CD4-positive, alpha-beta T cell treated with Interleukin-17A for 4 hours (primary cell): ENCODE measurements at regions not wholly inside any gene's neighbourhood (a gene's known extent, or its start where the extent isn't known, plus 50 kb on each side); places are given as distances from the start of the nearest gene placed in this dataset.

Experiments used
- DNase-seq: peaks from one replicate; pipeline ENCODE4 v3.0.0-alpha.2; 2020; ENCODE audit warnings: mixed read lengths

DNA sequence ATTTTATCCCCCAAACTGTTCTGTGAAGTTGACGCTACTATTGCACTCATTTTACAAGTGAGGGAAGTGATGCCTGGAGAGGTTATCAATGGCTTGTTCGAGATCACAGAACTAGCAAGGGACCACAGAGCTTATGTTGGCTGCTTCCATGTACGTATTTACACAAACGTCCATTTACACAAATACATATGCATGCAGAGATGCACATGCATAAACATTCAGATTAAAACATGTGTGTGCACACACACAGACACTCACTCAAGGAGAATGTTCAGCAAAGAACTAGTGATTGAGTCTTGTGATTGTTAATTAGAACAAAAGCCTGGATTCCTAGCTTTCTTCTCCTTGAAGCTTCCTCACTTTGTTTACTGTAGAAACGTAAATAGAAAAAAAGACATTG is 321.5 kb upstream of the CHD6 start:
- DNase-seq: no peak

DNA sequence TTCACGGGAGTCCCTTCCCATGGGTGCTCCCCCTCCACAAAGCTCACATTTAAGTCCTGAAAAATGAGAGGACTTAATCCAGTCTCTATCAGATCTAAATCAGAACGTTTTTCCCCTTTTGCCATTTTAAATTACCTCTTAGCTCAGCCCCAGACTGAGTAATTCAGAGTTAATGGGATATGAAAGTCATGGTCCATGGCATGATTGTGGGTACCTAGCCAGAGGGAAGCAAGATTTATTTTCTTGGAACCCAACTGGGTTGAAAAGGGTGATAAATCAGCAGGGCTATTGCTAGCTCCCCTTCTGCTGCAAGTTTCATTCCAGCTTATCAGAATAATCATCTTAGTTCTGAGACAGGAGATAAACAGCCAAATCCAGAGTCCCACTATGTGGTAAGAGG is 320.2 kb upstream of the CHD6 start:
- DNase-seq: no peak

DNA sequence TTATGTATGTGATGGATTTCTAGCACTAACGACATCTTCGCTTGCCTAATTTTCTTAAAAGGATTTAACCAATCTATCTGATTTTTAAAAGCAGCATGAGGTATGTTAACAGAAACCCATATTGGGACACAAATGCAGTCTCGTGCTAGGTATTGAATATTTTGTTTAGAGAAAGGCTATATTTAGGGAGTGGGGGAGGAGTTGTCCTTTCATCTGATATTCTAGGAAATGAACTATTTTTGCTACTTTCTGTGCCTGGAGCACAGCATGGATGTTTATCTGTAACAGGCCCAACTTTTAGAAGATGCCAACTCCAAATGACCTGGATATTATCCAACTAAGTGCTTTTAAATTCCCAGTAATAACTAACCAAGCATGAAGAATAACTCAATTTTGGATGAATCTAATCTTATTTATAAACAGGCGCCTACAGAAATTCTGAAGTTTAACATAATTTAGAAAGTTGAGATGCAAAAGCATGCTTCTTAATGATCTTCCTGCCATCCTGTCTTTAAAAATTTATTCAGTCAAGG is 317.1 kb upstream of the CHD6 start:
- no peak for DNase-seq

DNA sequence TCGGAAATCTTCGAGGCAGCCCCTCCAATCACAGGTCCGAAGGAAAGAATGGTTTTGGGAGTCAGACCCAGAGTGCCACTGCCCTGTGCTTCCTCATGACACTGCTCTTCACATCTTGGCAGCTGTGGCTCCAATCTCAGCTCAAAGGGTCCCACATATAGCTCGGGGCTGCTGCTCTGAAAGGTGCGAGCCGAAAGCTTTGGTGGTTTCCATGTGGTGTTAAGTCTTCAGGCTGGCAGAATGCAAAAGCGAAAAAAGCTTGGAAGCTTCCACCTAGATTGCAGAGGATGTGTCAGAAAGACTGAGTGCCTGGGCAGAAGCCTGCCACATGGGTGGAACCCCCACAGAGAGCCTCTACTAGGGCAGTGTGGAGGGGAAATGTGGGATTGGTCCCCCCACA is 314.3 kb upstream of the CHD6 start:
- no peak for DNase-seq

DNA sequence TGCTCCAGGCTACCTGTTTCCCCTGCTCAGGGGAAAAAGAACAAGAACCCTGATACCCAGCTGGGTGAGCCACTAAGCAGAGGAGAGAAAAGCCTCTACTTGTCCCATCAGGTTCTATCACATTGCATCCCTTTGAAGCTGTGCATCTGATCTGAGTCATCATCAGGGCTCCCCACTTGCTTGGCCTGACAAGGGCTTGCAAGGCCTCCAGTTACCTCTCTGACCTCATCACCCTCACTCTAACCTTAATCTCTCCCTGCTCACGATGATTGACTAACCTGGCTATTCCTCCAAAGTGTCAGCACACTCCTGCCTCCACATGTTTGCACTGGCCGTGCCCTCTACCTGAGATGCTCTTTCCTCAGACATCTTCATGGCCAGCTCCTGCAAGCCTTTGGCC is 309.5 kb upstream of the CHD6 start:
- DNase-seq: no peak

DNA sequence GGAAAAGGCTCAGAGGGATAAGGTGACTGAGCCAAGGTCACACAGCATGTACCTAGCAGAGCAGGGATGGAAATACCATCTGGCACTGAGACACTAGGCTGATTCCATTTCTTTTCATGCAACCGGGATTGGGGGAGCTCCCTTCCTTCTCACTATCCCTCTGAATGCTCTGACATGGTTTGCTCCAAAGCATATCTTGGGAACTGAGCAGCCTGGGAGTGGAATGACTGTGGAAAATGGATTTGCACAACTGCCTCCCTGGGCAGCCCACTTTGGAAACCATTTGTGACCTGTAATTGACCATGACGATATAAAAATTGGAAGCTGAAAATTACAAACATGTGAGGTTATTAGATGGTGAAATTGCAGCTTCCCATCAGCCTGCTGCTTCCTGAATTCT is 309.0 kb upstream of the CHD6 start:
- no peak for DNase-seq

DNA sequence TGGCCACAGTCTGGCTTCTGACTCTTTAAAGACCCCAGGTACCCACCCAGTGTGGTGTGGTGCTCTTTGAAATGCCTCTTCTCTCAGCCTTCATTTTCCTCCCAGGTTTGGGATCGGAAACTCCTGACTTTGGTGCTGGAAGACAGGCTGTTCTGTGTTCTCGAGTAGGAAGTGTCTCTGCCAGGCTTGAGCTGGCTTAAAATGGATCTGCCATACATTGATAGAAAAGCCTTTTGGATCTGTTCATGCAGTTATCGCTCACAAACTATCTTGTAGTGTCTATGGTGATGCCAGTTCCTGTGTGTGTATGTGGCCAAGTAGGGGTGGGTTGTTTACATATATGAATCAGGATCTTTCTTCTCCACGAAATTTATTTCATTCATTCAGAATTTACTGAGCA is 307.3 kb upstream of the CHD6 start:
- DNase-seq: no peak

DNA sequence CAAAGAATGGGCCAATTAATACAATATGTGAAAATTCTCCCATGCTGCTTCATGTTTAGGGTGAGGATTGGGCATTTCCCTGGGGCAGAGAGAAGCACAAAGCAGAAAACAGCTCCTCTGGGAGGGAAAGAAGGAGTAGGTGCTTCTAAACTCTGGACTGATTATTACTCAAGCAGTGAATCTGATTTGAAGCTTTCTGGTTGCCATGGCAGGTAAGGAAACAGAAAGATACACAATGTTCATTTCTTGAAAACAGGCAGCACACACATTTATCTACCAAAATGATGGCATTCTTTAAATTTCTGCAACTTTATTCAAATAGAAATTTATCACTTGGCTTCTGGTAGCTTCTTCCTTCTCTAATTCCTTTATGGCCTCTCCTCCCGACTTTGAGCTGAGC is 305.4 kb upstream of the CHD6 start:
- no peak for DNase-seq

DNA sequence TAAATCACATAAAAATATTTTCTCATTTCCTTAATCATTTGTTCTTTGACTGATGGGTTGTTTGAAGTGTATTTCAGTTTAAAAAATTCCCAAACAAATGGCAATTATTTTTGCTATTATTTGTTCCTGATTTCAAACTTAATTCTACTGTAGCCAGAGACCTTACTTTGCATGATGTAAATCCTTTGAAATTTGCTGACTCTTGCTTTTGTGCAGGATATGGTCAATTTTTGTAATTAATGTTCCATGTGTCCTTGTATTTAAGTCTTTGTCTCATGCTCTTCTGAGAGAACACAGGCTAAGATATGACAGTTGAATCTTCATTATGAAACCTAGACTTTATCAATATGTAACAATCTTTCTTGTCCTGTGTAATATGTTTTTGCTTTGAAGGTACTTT is 295.0 kb upstream of the CHD6 start:
- DNase-seq: no peak

DNA sequence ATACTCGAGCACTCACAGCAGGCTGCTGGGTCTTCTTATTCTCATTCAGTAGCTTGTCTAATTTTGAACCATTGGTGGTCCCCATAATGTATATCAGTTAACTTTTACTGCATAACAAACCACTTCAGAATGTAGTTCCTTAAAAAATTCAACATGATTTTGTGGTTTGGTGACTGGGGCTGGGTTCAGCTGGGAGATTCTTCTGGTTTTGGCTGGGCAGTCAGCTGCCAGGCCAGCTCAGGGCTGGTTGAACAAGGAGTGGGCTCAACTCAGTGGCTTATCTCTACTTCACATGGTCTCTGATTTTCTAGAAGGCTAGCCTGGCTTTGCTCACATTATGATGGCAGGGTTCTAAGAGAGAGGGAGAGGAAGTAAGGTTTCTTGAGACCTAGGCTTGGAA is 292.4 kb upstream of the CHD6 start:
- DNase-seq: no peak

DNA sequence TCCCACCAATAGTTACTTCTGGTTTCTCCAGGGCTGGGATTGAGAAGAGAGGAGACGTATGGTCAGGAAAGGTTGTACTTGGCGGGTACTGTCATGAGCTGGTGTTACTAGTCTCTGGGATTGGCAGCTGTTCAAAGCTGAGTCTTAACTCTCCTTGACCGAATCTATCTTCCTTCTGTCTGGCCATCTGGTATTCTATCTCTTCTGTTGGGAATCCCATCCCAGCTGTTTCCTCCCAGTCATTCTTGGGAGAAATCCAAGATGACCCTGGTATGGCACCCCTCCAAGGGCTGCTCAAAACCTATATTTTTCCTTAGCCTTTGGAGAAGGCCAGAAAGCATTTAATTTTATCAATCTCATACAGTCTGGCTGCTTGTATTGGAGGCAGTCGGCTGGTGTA is 287.0 kb upstream of the CHD6 start:
- DNase-seq: no peak

DNA sequence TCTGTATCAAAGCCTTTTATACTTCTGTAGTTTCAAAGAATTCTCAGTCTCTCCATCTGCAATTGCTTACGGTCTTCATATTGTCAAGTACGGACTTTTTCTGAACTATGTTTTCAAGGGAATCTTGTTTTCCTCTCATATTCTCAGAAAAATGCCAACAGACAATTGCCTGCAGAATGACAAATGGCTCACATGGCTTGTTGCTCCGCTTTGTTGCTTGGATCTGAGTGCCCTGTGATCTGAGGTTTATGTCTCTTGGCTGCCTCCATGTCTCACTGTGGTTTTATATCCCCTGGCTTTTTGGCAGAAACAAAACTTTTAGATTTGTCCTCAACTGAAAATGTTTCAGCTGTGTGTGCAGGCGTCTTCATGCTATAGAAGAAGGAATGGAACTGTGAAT is 285.4 kb upstream of the CHD6 start:
- no peak for DNase-seq

DNA sequence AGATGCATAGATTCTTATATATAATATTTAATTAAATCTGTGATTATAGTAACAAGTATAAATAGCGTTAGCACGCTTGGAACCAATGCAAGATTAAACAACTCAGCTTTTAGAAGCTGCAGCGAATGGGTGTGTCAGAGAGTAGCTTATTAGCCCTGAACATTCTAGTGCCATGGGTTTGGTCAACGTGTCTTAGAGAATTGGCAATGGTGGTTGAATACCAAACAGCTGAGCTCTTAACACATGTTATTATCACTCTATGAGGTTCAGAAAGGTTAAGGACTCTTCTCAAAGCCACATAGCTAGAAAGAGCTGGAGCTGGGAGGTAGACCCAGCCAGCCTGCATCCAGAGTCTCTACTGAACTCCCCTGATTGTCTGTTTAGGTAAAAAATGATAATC is 284.2 kb upstream of the CHD6 start:
- DNase-seq: no peak

DNA sequence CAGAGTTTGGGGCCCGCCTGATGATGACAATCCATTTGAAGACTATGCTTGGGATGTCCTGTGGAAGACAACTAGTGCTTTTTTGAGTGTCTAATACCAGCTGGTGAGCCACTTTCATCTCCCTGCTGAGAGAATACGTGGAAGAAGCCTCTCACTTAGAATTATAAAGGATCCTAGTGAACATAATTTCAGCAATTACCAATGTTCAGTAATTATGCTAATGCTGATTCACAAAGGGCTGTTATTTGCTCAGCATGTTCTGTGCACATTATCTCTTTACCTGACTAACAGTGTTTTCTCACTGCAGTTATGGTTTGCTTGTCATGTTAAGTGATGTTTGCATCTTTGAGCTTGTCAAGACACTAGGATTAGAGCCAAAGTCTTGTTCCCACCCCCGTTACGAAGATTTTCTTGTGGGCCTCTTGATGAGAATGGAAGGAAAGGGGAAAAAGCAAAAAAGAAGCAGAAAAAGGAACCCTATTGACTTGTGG is 282.1 kb upstream of the CHD6 start:
- DNase-seq: no peak

DNA sequence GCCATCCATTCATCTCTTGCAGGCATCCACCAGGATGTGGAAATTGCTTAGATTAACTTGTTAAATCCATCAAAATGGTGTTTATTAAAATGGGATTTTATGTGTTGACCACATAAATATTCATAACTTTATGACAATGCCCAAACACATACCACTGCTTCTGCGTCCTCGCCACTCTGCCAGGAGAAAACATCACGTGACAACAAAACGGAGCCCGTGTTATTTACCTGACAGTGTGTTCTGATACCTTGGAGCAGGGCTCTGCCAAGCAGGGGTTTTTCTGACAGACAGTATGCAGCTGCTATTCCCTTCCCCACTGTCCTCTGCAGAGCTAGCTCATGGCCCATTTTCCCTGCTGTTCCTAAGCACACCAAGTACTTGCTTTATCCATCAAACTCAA is 279.5 kb upstream of the CHD6 start:
- no peak for DNase-seq

DNA sequence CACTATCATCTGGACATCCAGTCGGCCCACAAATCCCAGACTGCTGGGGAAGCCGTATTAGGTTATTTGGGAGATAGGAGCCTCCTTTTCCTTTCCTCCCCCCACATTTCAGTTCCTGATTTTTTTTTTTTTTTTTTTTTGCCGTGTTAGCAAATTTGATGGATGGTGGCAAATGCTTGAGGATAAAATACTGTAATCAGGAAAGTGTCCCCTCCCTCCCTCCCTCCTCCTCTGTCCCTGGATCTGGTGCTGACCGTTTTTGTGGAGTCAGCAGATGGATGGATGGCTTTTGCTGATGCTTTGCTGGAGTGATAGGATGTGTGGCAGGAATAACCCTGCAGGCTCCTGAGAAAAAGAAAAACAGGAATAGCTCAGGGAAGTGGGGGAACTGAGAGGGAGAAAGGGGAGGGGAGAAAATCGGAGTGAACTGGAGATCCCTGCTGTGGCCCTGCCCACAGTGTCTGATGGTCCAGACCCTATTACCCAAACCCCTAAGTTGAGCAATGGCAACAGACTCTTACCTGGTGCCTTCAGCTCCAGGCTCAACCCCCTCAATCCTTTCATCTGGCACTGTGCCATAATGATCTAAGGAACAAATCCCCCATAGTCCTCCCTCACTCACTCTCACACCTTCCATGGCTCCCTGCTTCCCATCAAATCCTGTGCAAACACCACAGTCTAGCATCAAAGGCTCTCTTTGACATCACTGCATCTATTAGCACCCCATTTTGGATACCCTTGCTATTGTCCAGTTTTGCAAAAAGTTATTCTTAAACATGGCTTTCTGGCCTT is 277.3 kb upstream of the CHD6 start:
- DNase-seq: no peak

DNA sequence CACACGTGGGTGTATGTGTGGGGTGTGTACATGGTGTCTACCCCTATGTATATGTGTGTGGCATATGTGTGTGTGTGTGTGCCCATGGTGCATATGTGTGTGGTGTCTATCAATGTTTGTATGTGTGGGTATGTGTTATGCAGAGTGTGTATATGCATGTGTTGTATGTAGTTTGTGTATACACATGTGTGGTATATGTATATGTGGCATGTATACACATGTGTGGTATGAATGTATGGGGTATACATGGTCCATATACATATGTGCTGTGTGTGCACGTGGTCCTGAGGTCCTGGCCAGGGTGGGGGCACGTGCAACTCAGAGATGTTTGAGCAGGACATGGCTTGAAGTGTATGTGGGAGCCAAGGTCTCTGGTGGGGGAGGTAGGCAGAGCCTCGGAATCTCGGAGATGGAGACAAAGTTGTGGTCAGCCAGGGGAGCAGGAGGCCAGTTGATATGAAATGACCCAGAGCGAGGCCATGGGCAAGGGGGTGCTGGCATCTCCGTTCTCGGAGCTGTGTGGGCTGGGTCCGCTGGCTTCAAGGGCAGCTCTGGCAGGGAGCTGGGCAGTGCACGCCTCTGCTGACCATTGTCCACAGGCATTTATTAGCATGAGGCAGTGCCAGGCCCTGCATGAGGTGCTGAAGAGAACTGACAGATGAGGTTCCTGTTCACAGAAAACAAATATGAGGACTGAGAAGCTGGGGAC is 276.2 kb upstream of the CHD6 start:
- DNase-seq: no peak

DNA sequence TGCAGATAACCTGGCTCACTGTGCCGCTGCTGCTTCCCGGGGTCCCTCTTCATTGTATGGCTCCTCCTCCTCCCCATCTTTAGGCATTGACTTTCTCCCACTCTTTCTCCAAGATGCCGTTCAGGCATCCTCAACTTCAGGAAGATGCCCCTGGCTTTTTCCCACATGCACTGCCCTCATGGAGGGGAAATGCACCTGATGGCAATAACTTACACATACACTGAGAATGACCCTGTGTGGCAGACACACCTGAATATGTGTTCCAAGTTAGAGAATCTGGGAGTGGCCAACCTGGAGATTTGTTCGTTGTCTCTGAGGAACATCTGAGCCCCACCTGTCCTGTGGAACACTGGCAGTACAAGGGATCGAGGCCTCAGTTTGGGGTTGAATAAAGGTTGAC is 273.9 kb upstream of the CHD6 start:
- DNase-seq: no peak

DNA sequence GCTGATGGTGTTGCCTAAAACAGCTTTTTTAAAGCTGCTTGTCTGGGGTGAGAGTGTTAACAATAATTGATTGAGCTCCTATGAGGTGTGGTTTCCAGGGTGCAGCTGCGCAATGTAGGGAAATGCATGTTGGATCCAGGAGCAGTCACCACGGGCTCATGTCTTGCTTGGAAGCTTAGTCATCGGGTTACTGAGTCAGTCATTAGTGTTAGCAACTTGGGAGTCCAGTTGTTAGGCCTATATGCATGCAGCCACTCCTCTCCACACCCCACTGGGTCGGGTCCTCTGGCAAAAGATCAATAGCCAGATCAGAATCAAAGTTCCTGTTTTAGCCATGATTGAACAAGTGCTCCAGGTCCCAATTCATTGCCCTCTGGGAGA is 271.7 kb upstream of the CHD6 start:
- DNase-seq: no peak

DNA sequence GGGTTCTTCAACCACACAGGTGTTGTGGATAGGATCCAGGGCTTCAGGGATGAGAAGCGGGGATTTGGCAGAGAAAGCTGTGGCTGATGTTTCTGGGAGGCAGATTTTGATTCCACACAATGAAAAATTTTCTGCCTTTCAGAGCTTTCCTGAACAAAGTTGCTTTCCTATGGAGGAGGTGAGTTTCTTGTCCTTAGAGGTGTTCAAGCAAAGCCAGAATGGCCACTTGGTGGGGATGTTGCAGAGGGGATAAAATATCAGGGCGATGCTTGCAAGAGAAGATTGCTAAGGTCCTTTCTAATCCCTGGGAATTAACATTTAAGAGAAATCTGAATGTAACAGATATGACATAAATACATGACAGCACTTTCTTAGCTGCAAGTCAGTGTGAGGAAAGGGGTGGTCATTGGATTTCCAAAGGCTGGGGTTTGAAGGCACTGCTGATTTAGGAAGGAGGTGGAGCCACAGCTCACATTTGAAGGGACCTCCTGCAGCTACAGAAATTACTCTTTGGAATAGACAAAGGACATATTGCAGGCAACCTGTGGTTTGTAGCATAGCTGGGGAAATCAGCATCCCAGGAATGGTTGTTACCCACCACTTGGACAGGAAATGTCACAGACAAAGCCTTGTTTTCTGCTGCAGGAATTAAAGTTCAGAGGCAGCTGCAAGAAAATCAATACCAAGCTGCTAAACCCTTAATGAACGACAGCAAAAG is 271.1 kb upstream of the CHD6 start:
- DNase-seq: no peak

DNA sequence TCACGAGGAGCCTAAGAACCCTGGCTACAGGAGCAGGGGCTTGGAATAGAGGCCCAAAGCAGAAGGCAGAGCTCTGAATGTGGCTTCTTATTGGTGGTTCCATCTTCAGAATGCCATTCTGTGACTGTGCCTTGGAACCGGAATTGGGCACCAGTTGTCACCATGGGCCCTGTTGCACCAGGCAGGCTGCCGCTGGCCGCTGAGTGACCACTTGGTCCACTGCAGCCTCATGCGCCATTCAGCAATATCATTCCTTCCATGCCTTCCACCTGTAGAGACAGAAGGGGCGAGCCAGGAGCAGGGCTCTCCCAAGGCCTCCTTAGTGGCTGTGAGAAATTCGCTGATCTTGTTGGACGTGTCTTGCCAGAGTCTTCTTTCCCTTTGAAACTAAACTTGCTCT is 270.3 kb upstream of the CHD6 start:
- DNase-seq: no peak

DNA sequence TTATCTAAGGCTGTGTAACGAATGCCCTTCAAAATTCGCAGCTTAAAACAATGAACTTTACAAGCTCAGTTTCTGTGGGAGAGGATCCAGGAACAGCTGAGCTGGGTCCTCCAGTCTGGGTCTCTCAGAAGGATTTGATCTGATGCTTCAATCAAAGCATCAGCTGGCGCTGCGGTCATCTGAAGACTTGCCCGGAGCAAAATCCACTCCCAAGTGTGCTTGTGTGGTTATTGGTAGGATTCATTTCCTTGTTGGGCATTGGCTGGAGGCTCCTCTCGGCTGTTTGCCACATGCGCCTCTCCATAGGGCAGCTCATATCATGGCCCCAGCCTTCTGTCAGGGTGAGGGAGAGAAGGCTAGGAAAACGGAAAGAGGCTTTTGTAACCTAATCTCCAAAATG is 269.3 kb upstream of the CHD6 start:
- DNase-seq: no peak

DNA sequence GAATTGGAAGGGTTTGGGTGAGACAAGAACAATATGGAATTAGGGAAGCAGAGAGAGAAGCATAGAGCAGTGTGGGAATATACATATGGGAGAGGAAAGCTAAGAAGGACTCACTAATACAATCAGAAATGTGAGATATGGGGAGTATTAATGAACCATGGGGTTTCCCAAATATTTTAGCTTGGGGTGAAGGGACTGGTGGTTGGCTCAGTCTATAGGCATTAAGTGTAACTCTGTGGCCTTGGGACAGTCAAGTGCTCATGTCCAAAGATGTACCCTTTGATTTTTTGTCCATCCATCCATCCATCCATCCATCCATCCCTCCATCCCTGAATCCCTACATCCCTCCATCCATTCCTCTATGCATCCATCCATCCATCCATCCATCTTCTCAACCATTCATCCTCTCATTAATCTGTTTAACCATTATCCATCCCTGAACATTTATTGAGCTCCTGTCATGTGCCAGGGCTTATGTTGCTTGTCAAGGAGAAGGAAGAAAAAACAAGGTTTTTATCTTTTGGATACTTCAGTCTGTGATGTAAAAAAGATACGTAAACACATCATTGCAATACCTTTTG is 263.4 kb upstream of the CHD6 start:
- DNase-seq: no peak
